GM21515 (cell line): ENCODE measurements at regions not wholly inside any gene's neighbourhood (a gene's known extent, or its start where the extent isn't known, plus 50 kb on each side); places are given as distances from the start of the nearest gene placed in this dataset.
"Not testable (repeated sequence)": the region's sequence is repeated elsewhere in the genome, so short reads cannot be mapped to it uniquely, and the experiment has no call there.

ENCODE experiments used
- ATAC-seq: cut with Tn5 transposase; IDR thresholded peaks from one replicate; pipeline ENCODE4 v1.9.1; 2021; ENCODE audit not compliant: unreplicated experiment

DNA sequence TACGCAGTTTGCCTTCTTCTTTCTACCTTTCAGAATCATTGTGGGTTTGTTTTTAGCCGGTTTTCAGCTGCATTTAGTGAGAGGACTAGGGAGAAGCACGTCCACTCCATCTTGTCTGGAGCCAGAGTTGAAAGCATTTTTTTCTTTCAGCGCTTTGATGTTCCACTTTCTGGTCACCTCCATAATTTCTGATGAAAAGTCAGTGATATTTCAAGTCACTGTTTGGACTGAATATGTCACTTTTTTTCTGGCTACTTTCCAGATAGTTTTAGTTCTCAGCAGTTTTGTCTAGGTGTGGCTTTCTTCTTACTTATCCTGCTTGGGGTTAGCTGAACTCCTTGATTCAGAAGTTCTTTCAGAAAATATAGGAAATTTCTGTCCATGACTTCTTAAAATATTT, 123.9 kb upstream of the IER5L start:
- ATAC-seq, result no peak

DNA sequence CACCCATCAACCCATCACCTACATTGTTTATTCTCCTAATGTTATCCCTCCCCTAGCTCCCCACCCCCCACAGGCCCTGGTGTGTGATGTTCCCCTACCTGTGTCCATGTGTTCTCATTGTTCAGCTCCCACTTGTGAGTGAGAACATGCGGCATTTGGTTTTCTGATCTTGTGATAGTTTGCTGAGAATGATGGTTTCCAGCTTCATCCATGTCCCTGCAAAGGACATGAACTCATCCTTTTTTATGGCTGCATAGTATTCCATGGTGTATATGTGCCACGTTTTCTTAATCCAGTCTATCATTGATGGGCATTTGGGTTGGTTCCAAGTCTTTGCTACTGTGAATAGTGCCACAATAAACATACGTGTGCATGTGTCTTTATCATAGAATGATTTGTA, 118.1 kb upstream of the IER5L start:
- not testable (repeated sequence) for ATAC-seq

- no peak for ATAC-seq
Measured at GRCh38 chr9:129291041-129291501, 113.0 kb upstream of the IER5L start.

GRCh38 chr9:129290606-129291005, 112.5 kb upstream of the IER5L start:
- no peak for ATAC-seq

GRCh38 chr9:129289883-129290282, 111.8 kb upstream of the IER5L start:
- ATAC-seq, result no peak

DNA sequence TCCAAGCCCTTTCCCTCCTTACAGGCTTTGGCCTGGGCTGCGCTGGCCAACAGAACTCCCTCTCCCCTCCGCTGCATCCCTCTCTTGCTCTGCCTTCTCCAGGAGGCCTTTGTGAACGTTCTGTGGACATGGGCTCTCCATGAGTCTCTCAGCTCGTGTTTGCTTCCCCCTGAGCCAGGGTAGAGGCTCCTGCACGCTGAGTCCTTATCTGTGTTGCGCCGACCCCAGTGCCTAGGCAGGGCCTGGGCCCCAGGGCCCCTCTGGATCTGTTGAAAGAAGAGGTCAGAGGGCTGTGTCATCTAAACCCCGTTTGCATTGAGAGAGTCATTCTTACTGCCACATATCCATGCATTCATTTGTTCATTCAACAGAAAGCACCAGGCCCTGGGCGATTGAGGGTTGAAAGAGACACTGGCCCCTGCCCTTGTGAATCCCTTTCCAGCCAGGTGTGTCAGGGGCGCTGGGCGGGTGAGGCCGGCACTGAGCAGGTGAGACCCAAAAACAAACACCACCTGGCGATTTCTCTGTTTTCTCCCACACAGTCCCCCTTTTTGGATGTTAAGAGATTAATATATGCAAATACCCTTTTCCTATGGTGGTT, 111.2 kb upstream of the IER5L start:
- ATAC-seq, result no peak

GRCh38 chr9:129287619-129288305, 109.7 kb upstream of the IER5L start:
- ATAC-seq, result no peak

DNA sequence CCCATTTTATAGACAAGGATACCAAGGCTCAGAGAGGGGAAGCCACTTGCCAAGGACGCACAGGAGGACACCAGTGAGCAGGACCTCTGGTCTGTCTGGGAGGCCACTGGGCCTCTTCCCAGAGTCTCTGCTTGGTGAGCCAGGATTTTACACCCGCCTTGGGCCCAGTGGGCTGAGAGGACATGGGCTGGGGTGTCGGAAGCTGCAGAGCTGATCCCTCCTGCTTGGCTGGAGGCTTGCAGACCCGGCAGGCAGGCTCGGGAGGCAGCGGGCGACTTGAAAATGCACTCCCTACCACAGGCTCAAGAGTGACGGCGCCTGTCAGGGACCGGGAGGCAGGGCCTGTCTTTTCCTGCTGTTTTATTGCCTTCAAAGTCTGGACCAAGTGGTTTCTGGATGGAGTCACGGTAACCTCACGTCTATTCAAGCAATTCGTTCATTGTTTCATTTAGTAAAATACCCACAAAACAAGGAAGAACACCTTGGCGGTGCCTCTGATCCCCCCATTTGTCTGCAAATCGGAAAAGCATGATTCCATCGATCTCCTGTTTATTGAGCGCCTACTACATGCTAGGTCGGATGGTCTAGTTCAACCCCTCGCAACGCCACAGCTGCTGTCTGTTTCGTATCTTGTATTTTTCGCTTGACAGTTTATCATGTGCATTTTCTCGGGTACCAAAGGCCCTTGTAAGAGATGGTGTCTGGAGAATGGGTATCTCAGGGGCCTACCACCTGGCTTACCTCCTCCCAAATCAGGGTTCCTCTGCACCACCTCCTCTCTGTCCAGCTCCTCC, 108.1 kb upstream of the IER5L start:
- no peak for ATAC-seq

DNA sequence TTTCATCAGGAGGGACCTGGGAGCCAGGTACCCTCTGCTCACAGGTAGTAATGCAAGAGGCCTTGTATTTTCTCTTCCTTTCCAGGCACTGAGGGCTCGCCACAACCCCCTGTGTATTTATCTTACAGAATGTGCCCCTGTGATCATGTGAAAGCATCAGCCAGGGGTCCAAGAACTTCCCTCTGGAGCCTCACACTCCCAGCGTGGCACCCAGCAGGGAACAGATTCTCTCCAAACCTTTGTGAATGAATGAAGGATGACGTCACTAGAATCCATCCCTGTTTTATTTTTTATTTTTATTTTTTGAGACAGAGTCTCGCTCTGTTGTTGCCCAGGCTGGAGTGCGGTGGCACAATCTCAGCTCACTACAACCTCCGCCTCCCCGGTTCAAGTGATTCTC, 107.3 kb upstream of the IER5L start:
- ATAC-seq, result no peak

GRCh38 chr9:129284607-129285291, 106.7 kb upstream of the IER5L start:
- ATAC-seq, result no peak

DNA sequence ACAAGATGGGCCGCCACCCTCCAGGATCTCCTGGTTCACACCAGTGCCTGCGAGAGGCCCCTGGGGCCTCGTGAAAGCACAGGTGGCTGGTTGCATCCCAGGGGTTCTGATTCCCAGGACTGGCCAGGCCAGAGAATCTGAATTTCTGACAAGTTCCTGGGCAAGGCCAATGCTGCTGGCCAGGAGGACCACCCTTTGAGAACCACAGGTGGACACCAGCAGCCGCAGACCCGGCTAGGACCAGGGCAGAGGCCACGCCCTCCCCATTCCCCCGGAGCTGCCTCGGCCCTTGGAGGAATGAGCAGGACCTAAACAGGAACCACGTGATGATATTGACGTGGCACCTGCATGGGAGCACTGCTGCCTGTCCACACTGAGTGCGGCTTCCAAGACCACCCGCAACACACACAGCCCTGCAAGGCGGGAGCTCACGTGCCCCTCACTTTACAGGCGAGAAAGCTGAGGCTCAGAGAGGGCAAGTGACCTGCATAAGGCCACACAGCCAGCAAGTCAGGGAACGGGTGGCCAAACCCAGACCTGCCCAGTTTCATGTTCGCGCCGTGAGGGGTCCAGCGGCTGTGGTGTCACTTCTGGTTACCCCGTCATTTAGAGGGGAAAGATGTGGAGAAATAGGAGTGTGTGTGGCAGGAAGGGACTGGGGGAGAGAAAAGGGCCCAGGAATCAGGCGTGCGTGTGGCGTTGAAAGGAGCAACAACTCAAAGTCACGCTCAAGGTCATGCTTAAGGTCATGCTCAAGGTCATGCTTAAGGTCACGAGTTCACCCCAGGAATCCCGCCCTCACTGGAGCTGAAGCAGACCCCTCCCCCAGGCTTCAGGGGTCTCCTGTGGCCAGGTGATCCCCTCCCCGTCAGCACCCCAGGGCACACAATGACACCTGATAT, 105.9 kb upstream of the IER5L start:
- no peak for ATAC-seq

- no peak for ATAC-seq
Measured at GRCh38 chr9:129283291-129283691, 105.2 kb upstream of the IER5L start.

DNA sequence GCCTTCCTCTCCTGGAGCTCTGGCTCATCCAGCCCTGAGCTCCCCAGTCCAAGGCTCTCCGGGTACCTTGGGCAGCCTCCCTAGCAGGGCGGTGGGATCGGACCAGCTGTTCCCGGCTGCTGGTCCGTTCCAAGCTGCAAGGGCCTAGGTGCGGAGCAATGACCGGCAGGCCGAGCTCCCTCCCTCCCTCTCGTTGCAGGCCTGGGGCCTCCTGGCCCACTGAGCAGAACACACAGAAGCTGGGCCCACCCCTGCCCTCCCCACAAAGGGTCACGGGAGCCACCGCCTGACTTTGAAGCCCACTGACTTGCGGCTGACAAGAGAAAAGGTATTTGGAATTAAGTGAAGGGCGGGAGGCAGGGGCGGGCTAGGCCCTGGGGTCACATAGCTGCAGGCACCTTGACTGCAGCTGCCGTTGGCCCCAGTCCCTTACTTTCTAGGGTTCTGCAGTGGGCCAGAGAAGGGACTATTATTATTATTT, 104.7 kb upstream of the IER5L start:
- no peak for ATAC-seq

DNA sequence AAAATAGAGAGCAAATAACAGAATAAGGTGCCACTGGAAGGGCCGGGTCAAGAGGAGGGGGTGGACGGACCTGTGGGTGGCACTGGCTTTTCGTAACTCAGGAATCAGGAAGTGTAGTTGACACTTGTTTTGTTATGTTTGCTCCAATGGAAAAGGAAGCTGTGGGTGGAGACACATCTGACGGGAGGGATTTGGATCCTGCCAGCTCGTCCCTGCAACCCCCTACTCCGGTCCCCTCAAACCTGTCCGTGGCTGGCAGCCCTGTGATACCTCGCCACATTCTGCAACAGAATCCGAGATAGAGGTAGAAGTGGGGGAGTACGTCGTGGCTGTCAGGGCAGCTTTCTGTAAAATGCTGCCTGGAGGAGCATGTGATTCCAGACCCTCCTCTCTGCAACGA, 104.2 kb upstream of the IER5L start:
- ATAC-seq, result no peak

GRCh38 chr9:129281506-129282145, 103.6 kb upstream of the IER5L start:
- ATAC-seq, result no peak

DNA sequence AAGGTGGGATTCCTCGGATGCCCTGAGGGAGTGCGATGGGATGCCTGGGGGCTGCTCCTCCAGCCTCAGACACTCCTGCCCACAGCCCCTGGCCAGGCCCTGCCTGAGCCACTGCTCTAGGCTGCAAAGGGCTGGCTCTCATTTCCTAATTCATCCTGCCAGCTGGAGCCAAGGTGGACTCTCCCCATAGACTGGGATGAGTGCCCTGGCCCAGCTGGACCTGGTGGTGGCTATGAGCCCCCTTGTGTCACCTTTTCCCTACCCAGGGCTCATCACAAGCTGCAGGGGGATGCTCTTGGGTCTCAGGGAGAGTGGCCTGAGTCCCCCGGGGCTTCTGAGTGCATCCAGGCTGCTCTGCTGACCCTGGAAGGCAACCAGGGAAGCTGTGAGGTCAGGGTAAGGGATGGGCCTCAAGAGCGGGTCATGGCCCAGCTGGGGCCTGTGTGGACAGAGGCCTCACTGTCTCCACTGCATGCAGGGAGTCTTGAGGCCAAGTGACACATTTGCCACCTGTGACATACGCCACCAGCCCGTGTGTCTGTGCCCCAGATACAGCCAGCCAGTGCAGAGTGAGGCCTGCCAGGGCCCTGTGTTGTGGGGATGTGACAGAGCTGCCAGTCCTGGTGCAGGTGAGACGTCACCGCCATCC, 102.7 kb upstream of the IER5L start:
- no peak for ATAC-seq

DNA sequence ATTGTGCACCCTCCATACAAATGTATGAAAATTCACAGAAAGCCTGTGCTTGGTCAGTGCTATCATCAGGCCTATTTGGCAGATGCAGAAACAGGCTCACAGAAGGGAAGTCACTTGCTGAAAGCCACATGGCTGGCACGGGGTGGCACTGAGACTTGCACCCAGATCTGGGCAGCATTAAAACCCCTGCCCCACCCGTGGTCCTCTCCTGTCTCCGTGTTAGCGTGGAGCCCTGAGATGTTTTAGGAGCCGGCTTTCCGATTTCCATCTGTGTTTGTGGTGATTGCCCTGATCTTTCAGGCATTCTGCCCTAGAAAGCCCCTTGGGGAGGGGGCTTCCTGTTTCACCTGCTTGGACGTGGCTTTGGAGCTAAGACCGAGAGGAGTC, 102.2 kb upstream of the IER5L start:
- ATAC-seq, result no peak

- no peak for ATAC-seq
Measured at GRCh38 chr9:129278391-129279237, 100.6 kb upstream of the IER5L start.
